C4-2B (cell line): ENCODE measurements at regions not wholly inside any gene's neighbourhood (a gene's known extent, or its start where the extent isn't known, plus 50 kb on each side); places are given as distances from the start of the nearest gene placed in this dataset.

Experiments used
- H3K27ac ChIP-seq: fragments of 450-650 bp; 2 replicates; pipeline ENCODE4 v1.5.1; 2017
- ZFX ChIP-seq: fragments of 450-650 bp; IDR thresholded peaks from 2 replicates; pipeline ENCODE4 v1.6.1; 2017
- TF ChIP-seq, protein P1 (sequence below): fragments of 450-650 bp; conservative IDR thresholded peaks from 2 replicates; pipeline ENCODE4 v1.5.1; 2017; ENCODE audit warnings: mild to moderate bottlenecking

DNA sequence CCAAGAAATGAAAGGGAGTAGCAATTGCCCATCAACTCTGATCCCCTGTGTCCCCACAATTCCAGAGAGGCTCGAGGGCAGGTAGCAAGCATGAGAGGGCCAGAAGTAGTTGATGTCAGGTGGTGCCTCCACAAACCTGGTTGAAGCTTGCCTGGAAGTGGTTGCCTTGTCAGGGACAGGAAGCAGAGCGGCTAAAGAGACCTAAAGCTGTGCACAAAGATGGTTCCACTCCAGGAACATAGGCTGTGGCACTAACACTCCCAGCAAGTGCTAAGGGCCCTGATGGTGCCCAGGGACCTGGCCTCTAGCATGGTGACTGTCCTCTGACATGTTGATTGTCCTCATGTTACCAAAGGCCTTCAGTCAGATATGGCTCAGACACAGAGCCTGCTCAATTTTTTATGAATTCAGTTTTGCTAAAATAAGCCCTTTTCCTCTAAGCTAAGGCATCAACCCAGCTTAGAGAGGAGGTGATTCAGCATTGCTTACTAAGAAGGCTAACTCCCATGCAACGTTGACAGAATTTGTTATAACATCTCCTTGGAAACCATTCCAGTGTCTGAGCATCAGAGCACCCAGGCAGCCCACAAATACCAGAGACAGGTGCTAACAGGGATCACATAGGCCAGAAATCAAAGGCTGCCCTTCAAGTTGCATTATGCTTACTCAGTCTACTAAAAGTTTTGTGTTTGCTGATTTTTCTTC, 196.3 kb upstream of the ARHGAP20 start:
- TF ChIP-seq ZFX: no peak
- TF ChIP-seq, protein P1, sequence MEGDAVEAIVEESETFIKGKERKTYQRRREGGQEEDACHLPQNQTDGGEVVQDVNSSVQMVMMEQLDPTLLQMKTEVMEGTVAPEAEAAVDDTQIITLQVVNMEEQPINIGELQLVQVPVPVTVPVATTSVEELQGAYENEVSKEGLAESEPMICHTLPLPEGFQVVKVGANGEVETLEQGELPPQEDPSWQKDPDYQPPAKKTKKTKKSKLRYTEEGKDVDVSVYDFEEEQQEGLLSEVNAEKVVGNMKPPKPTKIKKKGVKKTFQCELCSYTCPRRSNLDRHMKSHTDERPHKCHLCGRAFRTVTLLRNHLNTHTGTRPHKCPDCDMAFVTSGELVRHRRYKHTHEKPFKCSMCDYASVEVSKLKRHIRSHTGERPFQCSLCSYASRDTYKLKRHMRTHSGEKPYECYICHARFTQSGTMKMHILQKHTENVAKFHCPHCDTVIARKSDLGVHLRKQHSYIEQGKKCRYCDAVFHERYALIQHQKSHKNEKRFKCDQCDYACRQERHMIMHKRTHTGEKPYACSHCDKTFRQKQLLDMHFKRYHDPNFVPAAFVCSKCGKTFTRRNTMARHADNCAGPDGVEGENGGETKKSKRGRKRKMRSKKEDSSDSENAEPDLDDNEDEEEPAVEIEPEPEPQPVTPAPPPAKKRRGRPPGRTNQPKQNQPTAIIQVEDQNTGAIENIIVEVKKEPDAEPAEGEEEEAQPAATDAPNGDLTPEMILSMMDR: no peak
- H3K27ac ChIP-seq: no peak overlapping the region

GRCh38 chr11:110907629-110908028, 195.4 kb upstream of the ARHGAP20 start:
- H3K27ac ChIP-seq: no peak overlapping the region
- TF ChIP-seq, protein P1: no peak
- TF ChIP-seq ZFX: no peak

DNA sequence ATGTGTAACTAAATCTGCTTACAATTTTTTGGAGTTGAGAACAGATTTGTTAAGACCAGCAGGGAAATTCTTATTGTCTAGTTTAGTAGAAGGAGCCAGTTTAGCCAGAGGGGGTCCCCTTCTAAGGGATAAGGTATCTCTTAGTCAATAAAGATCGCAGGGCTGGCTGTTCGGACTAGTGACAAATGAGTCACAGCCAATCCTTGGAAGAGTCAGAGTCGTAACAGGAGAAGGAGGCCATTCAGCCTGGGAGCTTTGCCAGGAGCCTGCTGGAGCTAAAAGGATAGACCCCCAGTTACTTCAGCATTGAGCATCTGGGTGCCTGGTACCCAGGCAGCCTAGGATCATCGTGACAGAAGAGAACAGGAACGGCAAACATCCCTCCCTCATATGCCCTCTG, 191.6 kb upstream of the ARHGAP20 start:
- H3K27ac ChIP-seq: no peak overlapping the region
- TF ChIP-seq, protein P1: no peak
- no peak for TF ChIP-seq ZFX

GRCh38 chr11:110903378-110903777, 191.1 kb upstream of the ARHGAP20 start:
- no peak overlapping the region for H3K27ac ChIP-seq
- TF ChIP-seq, protein P1: no peak
- TF ChIP-seq ZFX: no peak

- TF ChIP-seq, protein P1: no peak
- no peak for TF ChIP-seq ZFX
- H3K27ac ChIP-seq: no peak overlapping the region
These were observed 189.2 kb upstream of the ARHGAP20 start for GRCh38 chr11:110901441-110901840.

DNA sequence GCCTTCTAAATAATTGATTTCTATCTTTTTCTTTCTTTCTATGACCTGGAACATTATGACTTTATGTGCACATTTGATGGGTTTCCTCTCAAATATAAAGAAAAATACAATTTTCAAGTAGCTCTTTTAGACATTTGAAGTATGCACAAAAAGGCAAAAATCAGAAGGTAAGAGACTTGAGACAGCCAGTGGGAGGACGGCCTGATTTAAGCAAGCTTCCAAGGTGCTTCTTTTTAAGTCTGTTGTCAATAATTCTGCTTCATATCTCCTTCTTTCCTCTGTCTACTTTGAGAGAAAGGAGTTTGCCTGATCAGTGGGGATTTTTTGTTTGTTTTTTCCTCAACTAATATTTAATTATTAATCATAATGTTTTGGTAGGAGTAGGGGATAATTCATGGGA, 188.2 kb upstream of the ARHGAP20 start:
- no peak overlapping the region for H3K27ac ChIP-seq
- TF ChIP-seq ZFX: no peak
- TF ChIP-seq, protein P1: no peak

- H3K27ac ChIP-seq: no peak overlapping the region
- TF ChIP-seq ZFX: no peak
These were observed 184.8 kb upstream of the ARHGAP20 start for GRCh38 chr11:110897035-110897434.

- H3K27ac ChIP-seq: no peak overlapping the region
- TF ChIP-seq ZFX: no peak
- TF ChIP-seq, protein P1: no peak
These were observed 184.1 kb upstream of the ARHGAP20 start for GRCh38 chr11:110896358-110896757.
